GM19324 (cell line): ENCODE measurements at regions not wholly inside any gene's neighbourhood (a gene's known extent, or its start where the extent isn't known, plus 50 kb on each side); places are given as distances from the start of the nearest gene placed in this dataset.
"Not testable (repeated sequence)": the region's sequence is repeated elsewhere in the genome, so short reads cannot be mapped to it uniquely, and the experiment has no call there.

ENCODE experiments used
- ATAC-seq: cut with Tn5 transposase; IDR thresholded peaks from one replicate; pipeline ENCODE4 v1.9.1; 2021; ENCODE audit warnings: mild to moderate bottlenecking, moderate library complexity; ENCODE audit not compliant: unreplicated experiment, low FRiP score

- not testable (repeated sequence) for ATAC-seq
Measured at GRCh38 chr19:23984911-23985310, 70.2 kb downstream of the ZNF726 start.

GRCh38 chr19:23986623-23987022 is 71.9 kb downstream of the ZNF726 start:
- no peak for ATAC-seq

DNA sequence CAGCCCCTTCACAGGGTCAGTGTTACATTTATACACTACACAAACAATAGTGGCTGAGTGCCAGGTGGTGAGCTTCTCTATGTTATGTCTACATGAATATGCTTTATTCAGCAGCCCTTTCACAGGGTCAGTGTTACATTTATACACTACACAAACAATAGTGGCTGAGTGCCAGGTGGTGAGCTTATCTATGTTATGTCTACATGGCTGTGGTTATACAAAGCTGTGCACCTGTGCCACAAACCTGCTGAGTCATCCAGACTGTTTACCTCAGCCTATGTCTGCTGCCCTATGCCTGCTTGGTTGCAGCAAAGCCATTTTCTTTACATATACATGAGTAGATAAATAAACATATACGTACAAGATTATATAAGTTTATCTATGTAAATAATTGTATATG is 76.5 kb downstream of the ZNF726 start:
- ATAC-seq, result no peak

- no peak for ATAC-seq
Measured at GRCh38 chr19:23992348-23992747, 77.7 kb downstream of the ZNF726 start.

DNA sequence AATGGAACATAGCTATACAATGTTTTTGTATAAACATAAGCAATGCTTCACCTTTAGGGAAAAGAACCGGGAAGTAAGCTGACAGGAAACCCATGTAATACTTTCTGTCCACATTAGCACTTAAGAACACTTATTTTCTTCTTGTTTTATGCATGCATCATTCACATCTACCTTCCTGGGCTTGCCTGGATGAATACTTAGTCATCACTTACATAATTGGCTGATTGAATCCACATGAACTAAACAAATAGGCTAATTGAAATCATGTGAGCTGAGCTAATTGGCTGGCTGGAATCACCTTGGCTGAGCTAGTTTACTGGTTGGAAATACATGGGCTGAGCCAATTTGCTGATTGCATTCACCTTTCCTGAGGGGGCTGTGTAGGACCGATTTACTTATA is 78.8 kb downstream of the ZNF726 start:
- ATAC-seq, result no peak

DNA sequence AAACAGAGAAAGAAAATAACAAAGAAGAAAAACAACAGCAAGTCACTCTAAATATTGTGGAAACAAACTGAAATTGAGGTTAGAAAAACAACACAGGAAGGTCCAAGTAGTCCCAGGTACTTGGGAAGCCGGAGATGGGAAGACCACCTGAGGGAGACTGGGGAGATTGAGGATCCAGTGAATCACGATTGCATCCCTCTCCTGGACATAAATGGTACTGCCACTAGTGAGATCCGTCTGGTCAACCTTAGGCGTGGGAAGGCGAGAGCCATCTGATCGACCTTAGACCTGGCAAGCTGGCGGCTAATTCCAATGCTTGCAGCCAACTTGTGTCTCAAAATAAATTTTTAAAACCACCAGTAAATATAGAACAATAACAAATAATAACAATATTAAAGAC is 81.9 kb downstream of the ZNF726 start:
- ATAC-seq, result no peak

- no peak for ATAC-seq
Measured at GRCh38 chr19:23998568-23998967, 83.9 kb downstream of the ZNF726 start.

GRCh38 chr19:23999821-24000610 is 85.3 kb downstream of the ZNF726 start:
- ATAC-seq, result no peak

DNA sequence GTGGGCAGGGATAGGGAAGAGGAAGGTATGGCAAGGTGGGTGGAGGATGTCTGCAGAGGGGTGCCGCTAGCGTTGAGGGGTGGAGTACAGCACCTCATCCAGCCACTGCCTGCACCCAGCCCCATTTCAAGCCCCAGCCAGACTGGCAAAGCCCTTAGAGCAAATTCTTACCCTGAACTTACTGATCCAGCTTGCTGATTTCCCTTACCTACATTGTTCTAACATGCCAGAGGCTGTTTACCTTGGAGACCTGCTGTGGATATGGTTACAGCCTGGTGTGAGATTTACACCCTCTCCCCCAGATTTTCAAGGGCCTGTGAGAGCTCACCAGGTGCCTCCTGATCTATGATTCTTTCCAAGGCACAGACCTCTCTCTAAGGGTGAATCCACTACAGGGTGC is 86.0 kb downstream of the ZNF726 start:
- no peak for ATAC-seq

GRCh38 chr19:24002256-24002945 is 84.6 kb upstream of the ZNF254 start:
- ATAC-seq, result no peak

DNA sequence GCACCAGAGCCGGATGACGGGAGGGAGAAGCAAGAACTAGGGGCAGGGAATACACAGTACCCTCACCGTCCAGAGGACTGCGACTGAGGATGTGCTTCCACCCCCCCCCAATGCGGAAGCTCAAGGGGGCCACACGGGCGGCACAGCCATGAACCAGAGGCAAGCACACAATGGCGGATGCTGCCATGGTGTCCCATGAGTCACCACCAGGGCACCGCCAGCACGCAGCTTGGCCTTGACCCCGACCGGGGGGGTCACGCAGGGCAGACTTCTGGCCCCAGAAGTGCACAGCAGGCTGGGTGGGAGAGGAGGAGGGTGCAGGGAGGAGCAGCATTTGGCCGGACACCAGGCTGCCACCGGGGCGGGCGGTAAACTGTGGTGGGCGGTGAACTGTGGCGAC is 83.5 kb upstream of the ZNF254 start:
- no peak for ATAC-seq

DNA sequence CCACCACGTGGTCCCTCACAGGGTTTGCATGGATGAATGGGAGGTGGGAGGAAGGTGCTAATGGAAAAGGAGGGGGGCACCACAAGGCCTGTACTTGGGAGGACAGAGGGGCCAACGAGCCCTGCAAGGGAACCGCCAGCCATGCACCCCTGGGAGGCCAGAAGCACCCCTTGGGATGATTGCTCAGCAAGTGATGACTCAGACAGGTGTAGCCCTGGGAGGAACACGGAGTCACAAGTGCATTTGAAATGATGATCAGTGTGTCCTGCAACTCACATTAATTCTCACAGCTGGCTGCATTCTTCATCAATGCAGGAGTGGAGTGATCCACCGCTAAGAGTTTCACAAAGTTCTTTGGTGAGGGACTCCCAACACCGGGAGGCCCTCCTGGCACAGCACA is 82.8 kb upstream of the ZNF254 start:
- ATAC-seq, result no peak

DNA sequence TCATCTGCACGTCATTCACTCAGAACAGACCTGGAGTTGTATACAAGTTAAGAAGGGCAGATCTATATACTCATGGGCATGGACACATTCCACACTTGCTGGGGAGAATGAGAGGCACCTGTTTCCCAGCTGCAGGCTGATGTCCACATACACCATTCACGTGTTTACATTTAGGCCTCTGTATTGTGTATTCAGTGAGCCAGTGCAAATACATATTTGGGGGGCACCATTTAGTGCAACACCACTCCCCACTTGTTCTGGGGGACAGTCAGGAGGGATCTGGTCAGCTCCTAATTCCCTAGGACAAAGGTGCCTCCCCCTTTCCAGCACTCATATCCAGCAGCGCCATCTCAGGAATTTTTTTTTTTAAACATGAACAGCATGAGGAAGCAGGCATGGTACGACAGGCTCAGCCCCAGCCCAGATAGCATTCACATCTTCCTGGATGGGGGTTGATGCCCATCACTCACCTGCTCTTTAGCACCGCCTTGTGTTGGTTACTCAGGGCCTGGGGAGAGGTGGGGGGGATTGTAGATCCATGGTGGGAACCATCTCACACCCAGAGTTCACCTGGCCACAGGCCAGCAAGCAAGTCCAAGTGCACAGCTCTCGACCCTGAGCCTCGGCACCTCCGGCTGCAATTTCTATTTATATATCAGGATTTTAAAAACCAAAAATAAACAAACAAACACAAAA is 56.9 kb upstream of the ZNF254 start:
- no peak for ATAC-seq

- ATAC-seq, result no peak
Measured at GRCh38 chr19:24032651-24033050, 54.3 kb upstream of the ZNF254 start.

DNA sequence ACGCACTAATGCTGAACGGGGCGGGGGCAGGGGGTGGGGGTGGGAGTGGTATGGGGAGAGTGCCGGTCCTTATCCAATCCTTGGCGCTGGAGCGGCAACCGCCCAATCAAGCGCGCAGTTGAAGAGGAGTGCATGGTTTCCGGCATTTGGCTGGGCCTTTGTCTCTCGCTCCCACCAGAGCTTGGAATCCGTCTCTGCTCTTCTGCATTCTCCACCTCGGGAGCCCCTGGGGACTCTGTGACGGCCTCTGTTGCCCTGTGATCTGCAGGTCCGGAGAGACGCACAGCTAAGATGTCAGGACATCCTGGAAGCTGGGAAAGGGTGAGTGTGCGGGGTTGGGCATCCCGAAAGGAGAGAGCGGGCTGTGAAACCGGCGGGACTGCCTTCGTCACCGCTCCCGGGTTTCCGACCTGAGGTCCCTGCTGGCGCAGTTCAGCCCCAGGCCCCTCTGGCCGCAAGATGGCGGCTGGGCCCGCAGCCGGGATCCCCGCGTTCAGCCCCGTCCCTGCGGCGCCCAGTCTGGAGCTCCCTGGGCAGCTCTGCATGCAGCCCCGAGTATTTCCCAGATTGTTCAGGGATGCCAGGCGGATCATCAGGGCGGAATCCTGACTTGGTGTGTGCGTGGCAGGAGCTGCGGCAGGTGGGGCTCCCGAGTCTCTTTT is 53.6 kb upstream of the ZNF254 start:
- ATAC-seq, result peak; percentile 87

DNA sequence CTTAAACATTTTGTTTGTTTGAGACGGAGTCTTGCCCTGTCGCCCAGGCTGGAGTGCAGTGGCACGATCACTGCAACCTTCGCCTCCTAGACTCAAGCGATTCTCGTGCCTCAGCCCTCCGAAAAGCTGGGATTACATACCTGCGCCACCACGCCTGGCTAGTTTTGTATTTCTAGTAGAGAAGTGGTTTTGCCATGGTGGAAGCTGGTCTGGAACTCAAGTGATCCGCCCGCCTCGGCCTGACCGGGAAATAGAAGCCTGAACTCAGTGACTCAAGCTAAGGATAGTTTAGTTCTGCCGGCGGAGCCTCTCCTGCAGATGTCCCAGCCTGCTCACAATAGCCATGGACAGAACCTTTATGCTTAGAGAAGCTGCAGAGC is 53.0 kb upstream of the ZNF254 start:
- peak; percentile 29 for ATAC-seq

DNA sequence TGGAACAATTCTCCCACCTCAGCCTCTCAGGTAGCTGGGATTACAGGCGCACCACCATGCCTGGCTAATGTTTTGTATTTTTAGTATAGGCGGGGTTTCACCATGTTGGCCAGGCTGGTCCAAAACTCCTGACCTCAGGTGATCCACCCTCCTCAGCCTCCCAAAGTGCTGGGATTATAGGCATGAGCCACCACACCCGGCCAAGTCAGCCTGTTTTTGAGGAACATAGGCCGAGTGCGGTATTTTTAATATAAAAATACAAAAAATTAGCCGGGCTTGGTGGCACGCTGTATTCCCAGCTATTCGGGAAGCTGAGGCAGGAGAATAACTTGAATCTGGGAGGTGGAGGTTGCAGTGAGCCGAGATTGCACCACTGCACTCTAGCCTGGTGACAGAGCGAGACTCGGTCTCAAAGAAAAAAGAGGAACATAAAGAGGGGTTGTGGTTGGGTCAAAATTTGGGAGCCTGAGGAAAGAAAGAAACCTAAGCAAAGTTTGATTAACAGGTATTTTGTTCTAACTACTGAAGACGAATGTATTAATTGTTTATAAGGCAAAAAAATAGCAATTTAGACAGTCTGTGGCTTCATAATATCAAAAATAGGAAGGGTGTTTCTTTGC is 51.6 kb upstream of the ZNF254 start:
- not testable (repeated sequence) for ATAC-seq
